GM13976 (cell line): ENCODE measurements at regions not wholly inside any gene's neighbourhood (a gene's known extent, or its start where the extent isn't known, plus 50 kb on each side); places are given as distances from the start of the nearest gene placed in this dataset.

Source experiments
- DNase-seq: peaks from one replicate; pipeline ENCODE4 v3.0.0; 2012; ENCODE audit warnings: low spot score
- in situ Hi-C: fragments of 300-500 bp; cut with MboI; formaldehyde crosslinking; loops from one replicate; pipeline ENCODE4 v1.12.0; 2022; ENCODE audit warnings: low sequenced_read_pairs, mixed read lengths, inconsistent platforms; ENCODE audit not compliant: unreplicated experiment
- TF ChIP-seq, protein P1 (sequence below): IDR thresholded peaks from 2 replicates; pipeline ENCODE4 v1.5.1; 2012; ENCODE audit warnings: borderline replicate concordance, mild to moderate bottlenecking; ENCODE audit not compliant: insufficient read depth; ENCODE audit errors: extremely low read depth, missing control alignments, control extremely low read depth

DNA sequence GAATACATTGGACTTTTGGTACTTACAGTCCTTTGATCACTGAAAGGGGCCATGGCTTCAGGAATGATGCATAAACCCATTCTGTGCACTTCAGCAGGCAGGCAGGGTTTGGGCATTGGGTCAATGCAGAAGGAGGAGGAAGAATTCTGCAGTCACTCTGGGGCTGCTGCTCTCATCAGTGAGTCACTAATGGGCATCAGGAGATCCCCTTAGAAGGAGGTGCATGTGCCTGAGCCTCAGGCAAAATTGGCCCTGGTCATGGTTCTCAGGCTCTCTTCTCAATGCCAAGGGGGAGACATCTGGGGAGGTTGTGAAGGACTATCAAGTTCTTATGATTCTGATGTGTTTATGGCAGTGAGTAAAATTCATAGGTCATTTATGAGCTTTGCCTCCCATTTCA lies 52.0 kb upstream of the TNP1 start:
- TF ChIP-seq, protein P1, sequence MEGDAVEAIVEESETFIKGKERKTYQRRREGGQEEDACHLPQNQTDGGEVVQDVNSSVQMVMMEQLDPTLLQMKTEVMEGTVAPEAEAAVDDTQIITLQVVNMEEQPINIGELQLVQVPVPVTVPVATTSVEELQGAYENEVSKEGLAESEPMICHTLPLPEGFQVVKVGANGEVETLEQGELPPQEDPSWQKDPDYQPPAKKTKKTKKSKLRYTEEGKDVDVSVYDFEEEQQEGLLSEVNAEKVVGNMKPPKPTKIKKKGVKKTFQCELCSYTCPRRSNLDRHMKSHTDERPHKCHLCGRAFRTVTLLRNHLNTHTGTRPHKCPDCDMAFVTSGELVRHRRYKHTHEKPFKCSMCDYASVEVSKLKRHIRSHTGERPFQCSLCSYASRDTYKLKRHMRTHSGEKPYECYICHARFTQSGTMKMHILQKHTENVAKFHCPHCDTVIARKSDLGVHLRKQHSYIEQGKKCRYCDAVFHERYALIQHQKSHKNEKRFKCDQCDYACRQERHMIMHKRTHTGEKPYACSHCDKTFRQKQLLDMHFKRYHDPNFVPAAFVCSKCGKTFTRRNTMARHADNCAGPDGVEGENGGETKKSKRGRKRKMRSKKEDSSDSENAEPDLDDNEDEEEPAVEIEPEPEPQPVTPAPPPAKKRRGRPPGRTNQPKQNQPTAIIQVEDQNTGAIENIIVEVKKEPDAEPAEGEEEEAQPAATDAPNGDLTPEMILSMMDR, result no peak
- in situ Hi-C loops, result no loop called here
- no peak for DNase-seq

DNA sequence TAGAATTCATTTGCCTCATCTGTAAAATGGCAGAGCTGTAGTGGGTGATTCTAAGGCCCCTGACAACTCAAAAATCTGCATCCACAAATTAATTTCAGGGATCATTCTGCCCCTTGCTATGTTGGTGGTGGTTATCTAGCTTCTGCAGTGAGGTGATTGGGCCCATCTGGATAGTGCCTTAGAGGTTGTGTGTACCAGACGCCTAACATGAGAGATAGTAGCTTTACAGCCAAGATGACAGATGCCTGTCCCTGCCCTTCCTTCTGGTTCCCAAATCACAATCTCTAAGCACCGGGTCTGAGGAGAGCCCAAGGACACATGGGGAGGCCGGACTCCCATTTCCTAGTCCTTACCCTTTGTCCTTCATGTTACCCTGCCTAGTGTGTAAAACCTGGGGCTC lies 51.1 kb upstream of the TNP1 start:
- DNase-seq, result no peak
- TF ChIP-seq, protein P1, result no peak
- in situ Hi-C loops, result no loop called here

DNA sequence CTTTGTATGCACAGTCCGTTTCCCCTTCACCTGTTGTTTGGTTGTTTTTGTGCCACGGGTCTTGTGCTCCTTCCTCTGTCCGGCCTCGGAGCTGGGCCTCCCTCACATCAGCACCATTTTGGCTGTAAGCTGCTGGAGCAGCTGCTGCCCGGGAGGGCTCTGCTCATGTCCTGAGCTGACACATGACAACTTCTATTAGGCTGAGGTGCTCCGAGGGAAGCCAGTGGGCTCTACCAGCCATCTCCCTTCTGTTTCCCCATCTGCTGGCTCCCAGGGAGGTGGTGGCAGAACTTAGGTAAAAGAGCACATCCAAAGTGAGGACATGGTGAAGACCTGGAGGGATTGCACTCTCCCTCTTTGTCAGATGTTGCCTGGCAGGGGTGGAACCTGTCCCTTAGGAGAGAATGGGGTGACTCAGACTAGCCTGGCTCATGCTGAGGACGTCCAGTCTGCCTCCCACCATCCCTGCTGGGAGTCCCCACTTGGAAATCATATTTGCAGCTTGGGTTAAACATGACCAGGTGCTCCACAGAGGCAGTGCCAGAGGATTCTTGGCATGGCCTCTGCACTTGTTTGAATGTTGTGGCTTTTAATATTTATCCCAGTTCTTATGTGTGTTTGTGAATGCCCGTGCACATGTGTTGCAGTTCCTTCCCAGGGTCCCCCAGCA lies 49.8 kb upstream of the TNP1 start:
- TF ChIP-seq, protein P1, result no peak
- DNase-seq, result no peak

More for the DNA sequence above, 49.8 kb upstream of the TNP1 start:
- in situ Hi-C loops, result no loop called here
